ENCODE measurements at regions not wholly inside any gene's neighbourhood (a gene's known extent, or its start where the extent isn't known, plus 50 kb on each side); places are given as distances from the start of the nearest gene placed in this dataset.
A peak's percentile ranks its signal among the peaks of the same experiment; 100 is the strongest.
"Not testable (repeated sequence)": the region's sequence is repeated elsewhere in the genome, so short reads cannot be mapped to it uniquely, and the experiment has no call there.

GRCh38 chr9:82445556-82445955 lies 457.0 kb downstream of the SPATA31D1 start:
- DNase-seq (ENCODE audit: low spot score), result no peak

- DNase-seq (ENCODE audit: low spot score), result no peak
Measured at GRCh38 chr9:82447343-82447742, 458.8 kb downstream of the SPATA31D1 start.

- no peak for DNase-seq (ENCODE audit: low spot score)
Measured at GRCh38 chr9:82449986-82450385, 461.4 kb downstream of the SPATA31D1 start.

- DNase-seq (ENCODE audit: low spot score), result no peak
Measured at GRCh38 chr9:82454509-82455190, 466.1 kb downstream of the SPATA31D1 start.

DNA sequence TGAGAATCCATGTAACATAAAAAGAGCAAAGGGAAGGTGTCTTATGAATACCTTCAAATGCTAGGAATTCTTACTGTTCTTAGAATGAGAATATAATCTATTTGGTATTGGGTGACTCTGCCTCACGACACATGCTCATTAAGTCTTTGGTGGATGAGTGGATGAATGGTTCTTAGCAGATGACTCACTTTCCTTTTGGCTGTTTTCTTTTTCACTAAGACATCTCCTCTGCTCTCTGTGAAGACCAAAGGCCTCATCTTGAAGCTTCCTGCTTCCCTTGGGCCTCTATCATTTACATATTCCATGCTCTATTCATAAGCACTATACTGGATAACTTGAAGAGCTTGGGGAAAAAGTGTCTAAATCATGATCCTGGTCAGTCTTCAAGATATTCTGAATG lies 468.1 kb downstream of the SPATA31D1 start:
- DNase-seq (ENCODE audit: low spot score), result no peak

- DNase-seq (ENCODE audit: low spot score), result no peak
Measured at GRCh38 chr9:82457298-82457697, 468.7 kb downstream of the SPATA31D1 start.

GRCh38 chr9:82457891-82458290 lies 469.3 kb downstream of the SPATA31D1 start:
- DNase-seq (ENCODE audit: low spot score), result no peak

DNA sequence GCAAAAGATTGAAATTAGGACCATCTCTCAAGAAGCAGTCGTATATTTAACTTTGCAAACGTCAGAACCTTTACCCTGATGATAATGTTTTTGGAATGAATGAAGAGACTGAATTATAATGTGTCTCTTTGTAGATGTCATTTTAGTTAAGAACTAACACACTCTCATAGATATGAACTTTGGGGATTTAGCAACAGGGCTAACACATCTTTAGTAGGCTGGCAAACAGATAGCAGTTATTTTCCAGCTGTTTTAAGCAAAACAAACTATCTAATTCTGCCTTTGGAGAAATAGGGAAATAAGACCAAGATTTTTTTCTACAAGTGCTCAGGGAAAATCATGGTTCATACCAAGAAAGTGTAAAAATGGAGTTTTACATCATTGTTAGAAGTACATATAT lies 469.7 kb downstream of the SPATA31D1 start:
- DNase-seq (ENCODE audit: low spot score), result no peak

DNA sequence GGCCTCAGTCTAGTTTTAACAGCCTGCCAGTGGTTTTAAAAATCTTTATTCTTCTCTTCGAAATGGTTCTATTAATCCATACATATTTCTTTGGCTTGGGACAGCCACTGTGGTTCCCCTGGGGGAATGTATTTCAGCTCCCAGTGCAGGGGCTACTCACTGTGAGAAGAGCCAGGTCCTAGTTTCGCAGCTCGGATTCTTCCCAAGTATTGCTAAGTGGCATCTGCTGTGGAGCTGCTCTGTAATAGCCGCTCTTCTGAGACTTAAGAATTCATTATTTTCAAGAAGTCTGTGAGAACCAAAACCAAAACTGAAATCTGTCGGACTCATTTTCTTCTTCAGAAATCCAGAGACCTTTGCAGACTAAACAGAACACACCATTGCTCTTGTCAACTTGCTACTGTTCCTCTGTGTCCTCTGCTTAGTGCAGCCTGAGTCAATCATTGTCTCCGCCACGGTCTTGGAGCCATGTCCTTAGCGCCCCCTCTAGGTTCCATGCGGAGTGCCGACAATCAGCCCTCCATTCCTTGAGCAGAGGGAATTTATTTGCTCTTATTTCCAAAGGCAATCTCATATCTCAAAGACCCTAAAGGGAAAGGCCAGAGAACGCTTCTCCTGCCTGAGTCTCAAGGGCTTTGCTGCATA lies 478.2 kb downstream of the SPATA31D1 start:
- peak; percentile 4 for DNase-seq (ENCODE audit: low spot score)

DNA sequence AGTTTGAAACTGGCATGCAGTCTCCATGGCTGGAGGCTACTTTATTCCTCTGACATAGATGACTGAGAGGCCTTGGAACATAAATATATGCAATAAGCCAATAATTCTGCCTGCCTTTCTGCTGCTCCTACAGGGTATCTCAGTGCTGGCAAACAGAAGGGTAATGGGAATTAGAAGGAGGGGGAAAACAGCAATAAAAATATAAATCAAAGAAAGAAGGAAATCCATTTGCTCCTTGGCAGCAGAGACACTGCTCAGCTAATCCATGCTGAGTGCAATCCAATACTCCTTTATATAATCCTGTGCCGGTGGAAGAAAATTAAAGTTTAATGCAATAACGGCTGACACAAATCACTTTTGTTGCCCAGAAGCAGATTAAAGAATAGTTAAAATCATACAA lies 478.9 kb downstream of the SPATA31D1 start:
- DNase-seq (ENCODE audit: low spot score), result no peak

DNA sequence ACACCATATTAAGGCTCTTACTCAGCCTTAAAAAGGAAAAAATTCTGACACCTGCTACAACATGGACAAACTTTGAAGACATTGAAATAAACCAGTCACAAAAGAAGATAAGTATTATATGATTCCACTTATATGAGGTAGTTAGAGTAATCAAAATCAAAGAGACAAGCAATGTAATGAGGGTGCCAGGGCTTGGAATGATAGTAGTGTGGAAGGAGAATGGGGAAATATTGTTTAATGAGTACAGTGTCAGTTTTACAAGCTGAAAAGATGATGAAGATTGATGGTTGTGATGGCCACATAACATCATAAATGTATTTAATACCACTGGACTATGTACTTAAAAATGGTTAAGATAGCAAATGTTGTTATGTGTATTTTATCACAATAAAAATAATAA lies 485.7 kb downstream of the SPATA31D1 start:
- no peak for DNase-seq (ENCODE audit: low spot score)

DNA sequence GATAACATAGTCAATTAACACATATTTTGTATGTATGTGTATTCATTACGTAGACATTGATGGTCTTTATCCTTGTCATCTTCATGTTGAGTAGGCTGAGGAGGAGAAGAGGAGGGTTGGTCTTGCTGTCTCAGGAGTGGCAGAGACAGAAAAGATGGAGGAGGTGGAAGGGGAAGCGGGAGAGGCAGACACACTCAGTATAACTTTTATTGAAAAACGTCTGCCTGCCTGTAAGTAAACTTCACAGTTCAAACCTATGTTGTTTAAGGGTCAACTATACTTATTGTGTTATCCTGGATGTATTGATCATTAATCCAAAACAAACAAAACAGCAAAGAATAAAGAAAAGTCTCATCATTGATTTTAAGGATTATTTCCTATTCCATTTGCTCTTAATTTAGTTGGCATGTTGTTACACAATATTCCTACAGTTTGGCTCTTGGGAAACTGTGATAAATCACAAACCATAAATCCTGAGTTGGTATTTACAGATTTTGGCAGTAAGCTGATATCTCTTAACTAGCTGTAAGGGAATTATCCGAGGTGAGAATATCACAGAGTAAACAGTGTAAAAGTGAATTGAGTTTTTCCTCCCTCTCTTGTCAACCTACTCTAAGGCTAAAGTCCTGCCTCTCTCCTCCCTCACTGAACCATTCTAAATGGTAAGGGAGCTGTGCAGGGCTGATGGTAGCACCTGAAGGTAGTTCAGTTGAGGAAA lies 487.2 kb downstream of the SPATA31D1 start:
- no peak for DNase-seq (ENCODE audit: low spot score)

DNA sequence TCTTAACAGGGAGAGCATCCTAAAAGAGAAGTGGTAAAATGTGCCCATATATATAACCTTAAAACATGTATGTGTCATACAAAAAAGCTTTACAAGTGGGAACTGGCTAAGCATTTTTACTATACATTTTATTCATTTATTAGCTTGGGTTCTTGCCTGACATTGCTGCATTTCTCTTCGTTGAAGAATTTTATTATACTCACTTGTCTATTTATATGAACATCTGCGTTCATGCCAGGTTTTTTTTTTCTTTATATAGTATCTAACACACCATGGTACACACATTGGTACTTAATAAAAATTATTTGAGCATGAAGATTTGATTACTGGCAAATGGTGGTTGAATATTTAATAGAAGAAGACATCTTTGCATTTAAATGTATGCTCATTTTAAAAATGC lies 492.3 kb downstream of the SPATA31D1 start:
- DNase-seq (ENCODE audit: low spot score), result no peak

DNA sequence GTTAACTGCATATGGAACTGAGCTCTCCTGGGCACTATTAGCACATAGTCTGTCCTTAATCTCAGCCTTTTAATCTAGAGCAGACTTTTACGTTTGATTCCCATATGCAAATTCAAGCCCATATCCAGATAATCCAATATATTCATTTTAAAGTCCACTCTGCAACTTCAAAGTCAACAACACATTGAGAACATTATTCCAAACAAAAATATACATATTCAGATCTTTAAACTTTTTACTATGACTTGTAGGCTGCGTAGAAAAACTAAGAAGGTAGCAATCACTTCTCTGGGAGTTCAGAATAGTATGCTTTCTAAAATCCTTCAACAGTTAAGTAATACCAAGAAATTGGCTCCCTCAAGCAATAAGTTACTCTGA lies 499.4 kb downstream of the SPATA31D1 start:
- DNase-seq (ENCODE audit: low spot score), result no peak

DNA sequence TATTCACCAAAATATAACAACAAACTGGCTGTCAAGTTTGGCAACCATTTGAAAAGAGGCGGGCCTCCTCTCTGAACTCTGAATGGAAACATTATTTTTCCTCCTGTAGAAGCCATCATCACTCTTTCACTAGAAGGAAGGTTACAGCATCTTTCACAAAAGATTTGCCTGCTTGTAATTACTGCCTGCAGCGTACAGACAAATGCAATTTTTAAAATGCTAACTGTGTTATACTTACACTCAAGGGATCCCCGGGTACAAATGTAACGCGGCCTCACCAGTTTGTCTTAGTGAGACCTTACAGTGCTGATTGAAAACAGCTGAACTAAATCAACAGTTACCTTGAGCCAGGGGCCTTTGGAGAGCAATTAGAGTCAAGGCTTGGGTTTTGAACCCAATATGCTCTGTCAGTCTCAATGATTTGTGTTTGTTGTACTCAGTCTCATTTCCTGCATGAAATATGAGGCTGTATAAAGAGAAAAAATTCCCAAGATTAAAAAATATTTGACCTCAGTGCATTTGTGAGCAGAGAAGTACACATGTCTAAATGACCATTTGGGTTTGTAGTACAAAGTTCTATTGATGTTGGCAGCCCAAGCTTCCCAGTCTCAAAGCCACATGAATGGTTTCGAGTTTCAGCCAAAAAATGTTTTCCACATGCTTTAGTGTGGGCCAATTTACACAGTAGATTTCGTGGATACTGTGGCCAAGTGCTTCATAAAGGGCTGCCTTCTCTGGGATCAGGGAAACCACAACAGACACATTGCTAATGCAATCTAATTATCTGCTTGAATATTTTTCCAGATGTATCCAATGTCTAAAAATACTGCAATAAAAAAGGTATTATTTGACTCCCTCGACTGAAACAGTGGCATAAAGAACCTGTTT lies 500.0 kb downstream of the SPATA31D1 start:
- DNase-seq (ENCODE audit: low spot score), result peak; percentile 18

GRCh38 chr9:82489201-82489821 lies 500.7 kb downstream of the SPATA31D1 start:
- peak; percentile 41 for DNase-seq (ENCODE audit: low spot score)

DNA sequence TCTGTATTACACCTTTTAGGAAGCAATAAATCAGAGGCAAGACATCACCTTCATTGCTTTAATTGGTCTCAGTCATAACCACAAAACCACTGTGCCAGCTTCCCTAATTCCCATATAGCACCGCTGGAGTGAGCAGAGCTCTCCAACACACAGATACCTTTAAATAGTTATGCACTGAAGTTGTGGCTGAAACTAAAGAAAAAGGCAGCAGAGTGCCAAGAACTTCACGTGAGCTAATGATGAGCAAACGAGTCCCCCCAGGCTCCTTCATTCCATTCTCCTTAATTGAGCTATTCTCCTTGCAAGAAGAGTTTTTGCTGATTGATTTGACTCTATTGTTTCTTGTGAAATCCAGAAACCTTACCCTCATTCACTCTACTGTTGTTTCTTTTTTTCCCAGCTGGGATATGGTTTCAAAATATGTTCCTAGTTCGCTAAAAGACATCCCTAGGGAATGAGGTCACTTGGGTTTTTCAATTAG lies 501.5 kb downstream of the SPATA31D1 start:
- DNase-seq (ENCODE audit: low spot score), result no peak

GRCh38 chr9:82490821-82491220 lies 502.2 kb downstream of the SPATA31D1 start:
- not testable (repeated sequence) for DNase-seq (ENCODE audit: low spot score)

DNA sequence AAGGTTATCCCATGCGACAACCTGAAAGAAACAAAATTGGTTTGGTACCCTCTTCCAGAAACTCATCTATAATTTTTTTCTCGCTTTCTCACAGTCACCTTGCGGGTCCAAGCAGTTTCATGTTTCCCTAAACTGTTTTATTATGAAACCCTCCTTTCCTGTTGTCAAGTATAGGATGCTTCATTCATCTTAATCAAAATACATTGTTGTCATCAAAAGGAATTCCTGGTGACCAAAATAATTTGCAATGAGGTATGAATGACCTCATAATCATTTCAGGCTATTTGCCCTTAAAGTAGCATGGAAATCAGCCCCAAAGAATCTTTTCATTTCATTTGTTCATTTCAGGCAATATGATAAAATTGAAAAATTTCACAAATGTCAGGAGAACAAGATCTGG lies 503.0 kb downstream of the SPATA31D1 start:
- DNase-seq (ENCODE audit: low spot score), result no peak

DNA sequence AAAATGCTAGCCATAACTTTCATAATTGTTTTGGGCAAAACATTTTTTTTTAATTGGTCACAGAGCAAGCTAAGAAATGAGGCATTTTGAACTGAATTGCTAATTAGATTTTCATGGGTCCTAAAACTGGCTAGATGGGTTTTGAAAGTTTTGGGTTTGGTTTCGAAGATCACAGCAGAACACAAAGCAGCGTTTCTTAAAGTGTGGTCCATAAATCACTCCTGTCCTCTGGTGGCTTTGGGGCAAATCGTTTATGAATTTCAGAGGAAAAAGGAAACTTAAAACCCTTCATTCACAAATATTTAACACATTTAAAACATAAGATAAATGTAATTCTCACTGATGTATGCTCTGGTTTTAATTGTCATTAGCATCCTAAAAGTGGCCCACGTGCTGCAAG lies 503.7 kb downstream of the SPATA31D1 start:
- no peak for DNase-seq (ENCODE audit: low spot score)

- no peak for DNase-seq (ENCODE audit: low spot score)
Measured at GRCh38 chr9:82495884-82496777, 507.6 kb downstream of the SPATA31D1 start.
